Rectal smooth muscle tissue (tissue), 1 donor: ENCODE measurements at regions not wholly inside any gene's neighbourhood (a gene's known extent, or its start where the extent isn't known, plus 50 kb on each side); places are given as distances from the start of the nearest gene placed in this dataset.
"Not testable (repeated sequence)": the region's sequence is repeated elsewhere in the genome, so short reads cannot be mapped to it uniquely, and the experiment has no call there.

Experiments used
- H3K27ac ChIP-seq: one replicate; pipeline ENCODE4 v1.7.0; 2013; ENCODE audit warnings: low read depth, low read length, inconsistent platforms
- H3K27me3 ChIP-seq: one replicate; pipeline ENCODE4 v1.7.0; 2013; ENCODE audit warnings: low read length; ENCODE audit not compliant: control insufficient read depth, insufficient read depth
- H3K36me3 ChIP-seq: one replicate; pipeline ENCODE4 v1.7.0; 2013; ENCODE audit warnings: low read length; ENCODE audit not compliant: control insufficient read depth, insufficient read depth
- H3K4me1 ChIP-seq: one replicate; pipeline ENCODE4 v1.7.0; 2013; ENCODE audit warnings: low read length; ENCODE audit not compliant: control insufficient read depth, insufficient read depth
- H3K4me3 ChIP-seq: one replicate; pipeline ENCODE4 v1.7.0; 2013; ENCODE audit warnings: low read length
- H3K9ac ChIP-seq: one replicate; pipeline ENCODE4 v1.7.0; 2013; ENCODE audit warnings: low read length

- Histone ChIP-seq H3K36me3 (no peaks in the 10 kb centered on the region), H3K27me3 (no peaks in the 10 kb centered on the region), H3K4me3 (no peak overlapping the region), H3K4me1 (peaks cover 6% of the 10 kb centered on the region), H3K27ac (no peak overlapping the region), H3K9ac (no peak overlapping the region)
These were observed 222.4 kb downstream of the ANTXR2 start for GRCh38 chr4:79850626-79851025.

GRCh38 chr4:79848329-79848728, 224.7 kb downstream of the ANTXR2 start:
- Histone ChIP-seq H3K27me3 (no peaks in the 10 kb centered on the region), H3K4me1 (no peaks in the 10 kb centered on the region), H3K36me3 (no peaks in the 10 kb centered on the region), H3K4me3 (no peak overlapping the region), H3K27ac (no peak overlapping the region), H3K9ac (no peak overlapping the region)

- H3K27me3 ChIP-seq: no peaks in the 10 kb centered on the region
- H3K4me1 ChIP-seq: no peaks in the 10 kb centered on the region
- H3K9ac ChIP-seq: no peak overlapping the region
- H3K4me3 ChIP-seq: no peak overlapping the region
- H3K27ac ChIP-seq: no peak overlapping the region
- H3K36me3 ChIP-seq: no peaks in the 10 kb centered on the region
These were observed 225.6 kb downstream of the ANTXR2 start for GRCh38 chr4:79847411-79847810.

GRCh38 chr4:79842162-79842561, 230.9 kb downstream of the ANTXR2 start:
- no peak overlapping the region for H3K9ac ChIP-seq
- no peaks in the 10 kb centered on the region for H3K36me3 ChIP-seq
- H3K27me3 ChIP-seq: no peaks in the 10 kb centered on the region
- H3K27ac ChIP-seq: no peak overlapping the region
- no peak overlapping the region for H3K4me3 ChIP-seq
- no peaks in the 10 kb centered on the region for H3K4me1 ChIP-seq

- Histone ChIP-seq H3K27me3 (no peaks in the 10 kb centered on the region), H3K36me3 (no peaks in the 10 kb centered on the region), H3K27ac (no peak overlapping the region), H3K4me3 (no peak overlapping the region), H3K9ac (no peak overlapping the region), H3K4me1 (peaks cover 12% of the 10 kb centered on the region)
These were observed 239.2 kb downstream of the ANTXR2 start for GRCh38 chr4:79833857-79834256.

- Histone ChIP-seq H3K36me3 (no peaks in the 10 kb centered on the region), H3K27ac (no peak overlapping the region), H3K27me3 (no peaks in the 10 kb centered on the region), H3K9ac (no peak overlapping the region), H3K4me1 (peaks cover 12% of the 10 kb centered on the region), H3K4me3 (no peak overlapping the region)
These were observed 241.1 kb downstream of the ANTXR2 start for GRCh38 chr4:79831701-79832514.

GRCh38 chr4:79831119-79831528, 241.9 kb downstream of the ANTXR2 start:
- no peaks in the 10 kb centered on the region for H3K27me3 ChIP-seq
- H3K27ac ChIP-seq: peak overlapping the region; percentile 32
- no peak overlapping the region for H3K4me3 ChIP-seq
- no peaks in the 10 kb centered on the region for H3K36me3 ChIP-seq
- peaks cover 12% of the 10 kb centered on the region for H3K4me1 ChIP-seq
- no peak overlapping the region for H3K9ac ChIP-seq

- Histone ChIP-seq H3K4me3 (no peak overlapping the region), H3K4me1 (peaks cover 24% of the 10 kb centered on the region), H3K27ac (no peak overlapping the region), H3K9ac (no peak overlapping the region), H3K36me3 (no peaks in the 10 kb centered on the region), H3K27me3 (no peaks in the 10 kb centered on the region)
These were observed 245.7 kb downstream of the ANTXR2 start for GRCh38 chr4:79827283-79827682.

GRCh38 chr4:79823148-79823763, 249.8 kb downstream of the ANTXR2 start:
- H3K27ac ChIP-seq: peak overlapping the region; percentile 69

GRCh38 chr4:79820427-79820826, 252.6 kb downstream of the ANTXR2 start:
- H3K4me1 ChIP-seq: peaks cover 12% of the 10 kb centered on the region
- no peak overlapping the region for H3K9ac ChIP-seq
- no peaks in the 10 kb centered on the region for H3K36me3 ChIP-seq
- no peak overlapping the region for H3K27ac ChIP-seq
- no peak overlapping the region for H3K4me3 ChIP-seq
- H3K27me3 ChIP-seq: no peaks in the 10 kb centered on the region

More at GRCh38 chr4:79823148-79823763, 249.8 kb downstream of the ANTXR2 start:
- no peak overlapping the region for H3K9ac ChIP-seq
- H3K4me1 ChIP-seq: peaks cover 12% of the 10 kb centered on the region
- H3K4me3 ChIP-seq: no peak overlapping the region
- H3K27me3 ChIP-seq: no peaks in the 10 kb centered on the region
- H3K36me3 ChIP-seq: no peaks in the 10 kb centered on the region

- not testable (repeated sequence) for H3K27me3 ChIP-seq, H3K9ac ChIP-seq, H3K27ac ChIP-seq, H3K4me3 ChIP-seq, H3K4me1 ChIP-seq, H3K36me3 ChIP-seq
These were observed 265.1 kb downstream of the ANTXR2 start for GRCh38 chr4:79807933-79808332.

- Histone ChIP-seq H3K4me1 (no peaks in the 10 kb centered on the region), H3K27me3 (no peaks in the 10 kb centered on the region), H3K9ac (no peak overlapping the region), H3K27ac (no peak overlapping the region), H3K4me3 (no peak overlapping the region), H3K36me3 (no peaks in the 10 kb centered on the region)
These were observed 275.0 kb downstream of the ANTXR2 start for GRCh38 chr4:79798047-79798446.

GRCh38 chr4:79796948-79797347, 276.1 kb downstream of the ANTXR2 start:
- Histone ChIP-seq H3K27me3 (no peaks in the 10 kb centered on the region), H3K9ac (no peak overlapping the region), H3K4me1 (no peaks in the 10 kb centered on the region), H3K36me3 (no peaks in the 10 kb centered on the region), H3K27ac (no peak overlapping the region), H3K4me3 (no peak overlapping the region)
